Activated B cell treated with CpG ODN at 0.5 μM for 24 hours (primary cell): ENCODE measurements at regions not wholly inside any gene's neighbourhood (a gene's known extent, or its start where the extent isn't known, plus 50 kb on each side); places are given as distances from the start of the nearest gene placed in this dataset.

ENCODE experiments used
- ATAC-seq: fragments of 200-7000 bp; cut with Tn5 transposase; one replicate; pipeline ENCODE4 v1.10.0; 2021; ENCODE audit warnings: low read depth, mild to moderate bottlenecking, moderate library complexity
- CTCF ChIA-PET: fragments of 350-600 bp; sonication (Branson Sonifier 250); formaldehyde crosslinking; loops from one replicate; lab custom pipeline; 2021; ENCODE audit warnings: antibody characterized with exemption; lab: Charles Lee
- POLR2A ChIA-PET: fragments of 350-600 bp; sonication (Branson Sonifier 250); formaldehyde crosslinking; loops from one replicate; lab custom pipeline; 2021; ENCODE audit warnings: antibody characterized with exemption; lab: Charles Lee
- DNase-seq: peaks from one replicate; pipeline ENCODE4 v3.0.0; 2022
- H3K27ac Mint-ChIP-seq: one replicate; pipeline ENCODE4 v1.8.0; 2020; ENCODE audit warnings: mixed read lengths
- H3K27me3 Mint-ChIP-seq: one replicate; pipeline ENCODE4 v1.8.0; 2021; ENCODE audit warnings: mixed read lengths
- H3K36me3 Mint-ChIP-seq: one replicate; pipeline ENCODE4 v1.8.0; 2021; ENCODE audit warnings: low read depth, mixed read lengths
- H3K4me1 Mint-ChIP-seq: one replicate; pipeline ENCODE4 v1.8.0; 2021; ENCODE audit warnings: mixed read lengths
- H3K4me3 Mint-ChIP-seq: one replicate; pipeline ENCODE4 v1.8.0; 2020; ENCODE audit warnings: mild to moderate bottlenecking, mixed read lengths
- H3K9me3 Mint-ChIP-seq: one replicate; pipeline ENCODE4 v1.8.0; 2020; ENCODE audit warnings: mixed read lengths
- CTCF ChIP-seq: fragments of 200-600 bp; IDR thresholded peaks from one replicate; pipeline ENCODE4 v1.8.0; 2022; ENCODE audit warnings: antibody characterized with exemption, mild to moderate bottlenecking
- intact Hi-C: fragments of 100-400 bp; cut with micrococcal nuclease; formaldehyde crosslinking; loops from one replicate; pipeline ENCODE4 v1.15.1; 2024

GRCh38 chr12:131348646-131349045, 362.2 kb upstream of the SFSWAP start:
- DNase-seq (no peak), ATAC-seq (no peak)
- Mint-ChIP-seq H3K27ac (no peak overlapping the region), H3K36me3 (no peaks in the 10 kb centered on the region), H3K4me1 (no peaks in the 10 kb centered on the region), H3K9me3 (peaks cover 4% of the 10 kb centered on the region), H3K27me3 (peaks cover 4% of the 10 kb centered on the region), H3K4me3 (no peak overlapping the region)
- CTCF ChIA-PET = no interaction called here
- TF ChIP-seq CTCF = no peak
- intact Hi-C loops = no loop called here
- POLR2A ChIA-PET = no interaction called here

GRCh38 chr12:131349397-131350127, 361.3 kb upstream of the SFSWAP start:
- Mint-ChIP-seq H3K4me1 (no peaks in the 10 kb centered on the region), H3K9me3 (peaks cover 4% of the 10 kb centered on the region), H3K36me3 (no peaks in the 10 kb centered on the region), H3K4me3 (no peak overlapping the region), H3K27ac (no peak overlapping the region), H3K27me3 (peaks cover 11% of the 10 kb centered on the region)
- POLR2A ChIA-PET = no interaction called here
- intact Hi-C loops = no loop called here
- DNase-seq (no peak), ATAC-seq (no peak)
- CTCF ChIA-PET = no interaction called here
- TF ChIP-seq CTCF = no peak

- intact Hi-C loops = no loop called here
- H3K36me3 Mint-ChIP-seq = no peaks in the 10 kb centered on the region
- ATAC-seq = no peak
- ChIA-PET POLR2A (no interaction called here), CTCF (no interaction called here)
- H3K27ac Mint-ChIP-seq = no peak overlapping the region
- no peaks in the 10 kb centered on the region for H3K4me1 Mint-ChIP-seq
- H3K27me3 Mint-ChIP-seq = peaks cover 14% of the 10 kb centered on the region
- H3K4me3 Mint-ChIP-seq = no peak overlapping the region
- no peak for TF ChIP-seq CTCF
- H3K9me3 Mint-ChIP-seq = peaks cover 4% of the 10 kb centered on the region
- no peak for DNase-seq
These were observed 360.0 kb upstream of the SFSWAP start for GRCh38 chr12:131350943-131351318.

- no peak for ATAC-seq
- TF ChIP-seq CTCF = no peak
- intact Hi-C loops = no loop called here
- peaks cover 19% of the 10 kb centered on the region for H3K27me3 Mint-ChIP-seq
- peaks cover 4% of the 10 kb centered on the region for H3K9me3 Mint-ChIP-seq
- ChIA-PET POLR2A (no interaction called here), CTCF (no interaction called here)
- DNase-seq = no peak
- no peak overlapping the region for H3K4me3 Mint-ChIP-seq
- no peaks in the 10 kb centered on the region for H3K36me3 Mint-ChIP-seq
- no peak overlapping the region for H3K27ac Mint-ChIP-seq
- no peaks in the 10 kb centered on the region for H3K4me1 Mint-ChIP-seq
These were observed 359.4 kb upstream of the SFSWAP start for GRCh38 chr12:131351319-131352028.

GRCh38 chr12:131352296-131352900, 358.5 kb upstream of the SFSWAP start:
- POLR2A ChIA-PET = no interaction called here
- CTCF ChIA-PET = no interaction called here
- ATAC-seq (no peak), DNase-seq (no peak)
- Mint-ChIP-seq H3K27ac (no peak overlapping the region), H3K4me3 (no peak overlapping the region), H3K9me3 (peaks cover 4% of the 10 kb centered on the region), H3K27me3 (peaks cover 25% of the 10 kb centered on the region), H3K36me3 (no peaks in the 10 kb centered on the region), H3K4me1 (no peaks in the 10 kb centered on the region)
- no peak for TF ChIP-seq CTCF
- intact Hi-C loops = no loop called here
